M059J (cell line): ENCODE measurements at regions not wholly inside any gene's neighbourhood (a gene's known extent, or its start where the extent isn't known, plus 50 kb on each side); places are given as distances from the start of the nearest gene placed in this dataset.
A peak's percentile ranks its signal among the peaks of the same experiment; 100 is the strongest.

Experiments used
- DNase-seq: peaks from one replicate; pipeline ENCODE4 v3.0.0-alpha.2; 2012; ENCODE audit warnings: low read depth

DNA sequence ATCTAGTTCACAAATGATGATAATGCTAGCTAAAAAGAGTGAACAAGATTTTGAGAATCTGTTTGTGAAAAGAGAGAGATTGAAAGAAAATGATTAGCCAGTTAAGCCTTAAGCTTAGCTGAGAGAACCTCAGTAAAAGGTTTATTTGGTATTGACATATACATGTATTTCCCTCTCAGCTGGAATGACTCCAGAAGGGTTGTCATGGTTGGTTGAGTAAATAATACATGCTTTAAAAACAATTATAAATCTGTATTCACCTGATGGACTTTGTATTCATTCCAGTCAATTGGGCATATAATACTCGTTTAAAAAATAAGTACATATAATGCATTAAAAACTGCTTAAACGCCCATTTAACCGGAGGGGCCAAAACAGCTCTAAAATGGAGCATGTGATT lies 181.4 kb downstream of the GRB14 start:
- no peak for DNase-seq

DNA sequence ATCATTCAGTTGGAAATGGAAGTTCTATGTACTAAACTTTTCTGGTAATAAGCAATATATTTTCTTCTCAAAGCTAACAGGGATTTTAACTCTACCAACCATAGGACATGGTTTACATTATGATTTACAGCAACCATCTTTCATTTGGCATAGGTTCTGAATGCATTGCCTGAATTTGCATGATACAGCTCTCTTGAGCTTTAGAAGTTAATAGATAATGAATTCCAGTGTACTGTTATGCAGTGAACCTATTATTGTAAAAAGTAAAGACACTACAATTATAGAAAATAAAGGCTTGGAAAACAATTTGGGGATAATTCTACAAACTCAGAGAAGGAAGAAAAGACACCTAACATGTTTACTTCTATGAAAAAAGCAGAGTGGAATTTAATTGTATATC lies 182.0 kb downstream of the GRB14 start:
- no peak for DNase-seq

DNA sequence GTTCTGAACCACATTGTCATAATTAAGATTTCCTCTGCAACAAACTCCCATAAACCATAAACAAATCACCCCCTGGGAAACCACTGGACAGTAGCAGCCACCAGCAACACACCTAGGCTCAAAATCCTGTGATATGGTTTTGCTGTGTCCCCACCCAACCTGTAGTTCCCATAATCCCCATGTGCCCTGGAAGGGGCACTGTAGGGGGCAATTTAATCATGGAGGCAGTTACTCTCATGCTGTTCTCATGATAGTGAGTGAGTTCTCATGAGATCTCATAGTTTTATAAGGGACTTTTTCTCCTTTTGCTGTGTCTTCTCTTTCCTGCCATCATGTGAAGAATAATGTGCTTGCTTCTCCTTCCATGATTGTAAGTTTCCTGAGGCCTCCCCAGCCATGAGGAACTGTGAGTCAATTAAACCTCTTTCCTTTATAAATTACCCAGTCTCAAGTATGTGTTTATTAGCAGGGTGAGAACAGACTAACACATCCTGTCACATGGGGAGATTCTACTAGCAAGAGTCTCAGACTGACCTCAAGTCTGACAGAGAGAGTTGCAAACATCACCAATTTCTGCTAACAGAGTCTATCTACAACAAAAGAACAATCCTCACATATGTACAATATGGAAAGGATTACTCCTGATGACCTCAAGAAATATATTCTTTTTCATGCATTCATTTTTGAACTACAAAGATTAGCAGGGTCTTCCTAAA lies 182.6 kb downstream of the GRB14 start:
- no peak for DNase-seq

DNA sequence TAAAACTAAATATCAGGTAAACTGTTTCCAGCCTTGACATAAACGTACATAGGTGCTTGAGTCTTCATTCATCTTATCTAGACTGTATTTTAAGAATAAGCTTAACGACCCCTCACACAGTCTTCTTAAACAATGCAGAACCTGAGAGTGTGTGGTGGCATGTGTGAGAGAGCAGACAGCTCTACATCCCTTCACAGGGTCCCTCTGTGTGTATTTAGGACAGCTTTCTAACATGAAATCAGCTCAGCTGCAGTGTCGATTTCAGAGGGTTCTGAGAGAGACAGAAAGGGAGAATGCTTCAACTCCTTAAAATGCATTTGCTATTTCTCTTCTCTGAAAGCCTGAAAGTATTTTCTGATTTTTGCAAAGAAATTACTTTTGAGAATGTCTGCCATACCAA lies 185.2 kb downstream of the GRB14 start:
- DNase-seq = no peak

DNA sequence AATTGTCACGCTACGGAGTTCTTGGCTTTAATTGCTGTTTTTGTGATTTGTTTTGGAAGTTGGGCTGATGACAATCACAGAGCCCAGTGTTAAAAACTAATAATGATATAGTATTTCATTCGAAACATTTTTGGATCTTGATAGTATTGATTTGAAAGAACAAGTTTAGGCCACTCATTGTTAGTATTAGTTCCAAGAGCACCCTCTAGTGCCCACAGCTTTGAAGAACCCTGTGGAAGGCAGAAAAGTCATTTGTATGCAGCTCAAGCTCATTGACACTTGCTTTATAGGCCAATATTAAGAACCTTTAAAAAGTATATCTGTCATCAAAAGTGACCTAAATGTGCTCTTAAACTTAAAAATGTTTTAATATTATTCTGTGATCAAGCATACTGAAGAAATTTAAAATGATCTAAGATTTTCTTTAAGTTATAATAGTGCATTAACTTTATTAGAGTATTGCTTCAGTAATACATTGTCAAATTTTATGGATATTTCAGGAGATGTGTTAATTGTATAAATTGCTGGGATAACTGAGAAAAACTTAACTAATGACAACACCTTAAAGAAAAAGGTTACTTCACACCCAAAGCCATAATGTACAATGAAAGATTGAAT lies 191.0 kb downstream of the GRB14 start:
- DNase-seq = peak; percentile 53

DNA sequence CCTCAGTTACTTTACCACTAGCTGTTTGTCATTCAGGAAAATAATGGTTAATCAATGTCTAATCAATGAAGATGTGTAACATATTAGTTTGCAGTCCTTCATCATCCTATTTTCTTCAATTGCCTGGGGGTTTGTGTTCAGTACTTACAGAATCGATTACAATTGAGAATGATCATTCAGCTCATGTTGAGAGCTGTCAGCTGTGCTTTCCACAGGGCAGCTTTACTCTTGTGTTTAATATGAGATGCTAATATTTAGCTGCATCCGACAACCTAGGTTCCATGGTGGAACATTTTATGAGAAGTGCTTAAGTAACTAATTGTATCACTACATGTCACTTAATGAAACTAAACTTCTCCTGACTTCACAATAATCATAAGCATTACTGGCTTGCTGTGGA lies 191.9 kb downstream of the GRB14 start:
- no peak for DNase-seq

DNA sequence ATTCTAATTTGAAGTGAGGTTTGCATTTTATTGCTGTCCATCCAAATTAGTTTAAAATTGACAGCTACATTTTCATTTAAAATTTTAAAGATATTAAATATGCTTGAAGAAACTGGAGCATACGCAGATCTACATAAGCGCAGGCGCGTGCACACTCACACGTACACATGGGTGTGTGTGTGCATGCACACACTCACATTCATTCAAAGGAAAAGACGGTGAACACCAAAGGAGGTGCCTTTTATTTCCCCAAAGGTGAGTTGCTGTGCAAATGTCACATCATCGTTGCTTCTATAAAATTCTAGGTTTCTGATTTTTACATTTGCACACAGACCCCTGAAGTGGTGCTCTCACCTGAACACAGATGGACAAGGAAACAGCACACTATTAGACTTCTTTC lies 194.2 kb downstream of the GRB14 start:
- DNase-seq = no peak

DNA sequence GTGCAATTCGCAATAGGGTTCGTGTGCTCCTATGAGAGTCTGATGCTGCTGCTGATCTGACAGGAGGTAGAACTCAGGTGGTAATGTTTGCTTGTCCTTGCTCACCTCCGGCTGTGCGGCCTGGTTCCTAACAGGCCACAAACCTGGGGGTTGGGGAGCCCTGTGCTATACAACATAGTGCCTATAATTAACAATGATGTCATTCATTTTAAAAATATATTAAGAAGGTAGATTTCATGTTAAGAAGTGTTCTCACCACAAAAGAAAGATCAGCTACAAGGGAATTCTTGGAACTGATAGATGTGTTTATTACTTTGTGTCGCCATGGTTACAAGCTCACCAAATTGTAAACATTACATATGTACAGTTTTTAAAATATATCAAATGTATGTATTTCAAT lies 200.5 kb downstream of the GRB14 start:
- no peak for DNase-seq

DNA sequence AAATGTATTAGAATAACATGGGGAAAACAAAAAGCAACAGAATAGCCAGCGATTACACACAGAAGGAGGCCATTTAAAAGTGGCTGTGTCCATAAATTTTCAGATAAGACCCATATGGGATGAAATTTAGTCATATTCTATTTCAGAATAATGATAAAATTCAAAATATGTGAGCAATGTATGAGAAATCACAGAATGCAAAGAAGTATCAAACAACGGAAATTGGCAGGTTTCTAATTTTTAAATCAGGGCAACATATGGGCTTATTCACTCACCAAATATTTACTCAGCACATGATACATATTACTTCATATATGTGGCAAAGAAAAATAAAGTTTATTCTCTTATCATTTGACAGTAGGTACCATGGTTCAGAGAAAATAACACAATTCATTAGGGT lies 208.5 kb downstream of the GRB14 start:
- no peak for DNase-seq

DNA sequence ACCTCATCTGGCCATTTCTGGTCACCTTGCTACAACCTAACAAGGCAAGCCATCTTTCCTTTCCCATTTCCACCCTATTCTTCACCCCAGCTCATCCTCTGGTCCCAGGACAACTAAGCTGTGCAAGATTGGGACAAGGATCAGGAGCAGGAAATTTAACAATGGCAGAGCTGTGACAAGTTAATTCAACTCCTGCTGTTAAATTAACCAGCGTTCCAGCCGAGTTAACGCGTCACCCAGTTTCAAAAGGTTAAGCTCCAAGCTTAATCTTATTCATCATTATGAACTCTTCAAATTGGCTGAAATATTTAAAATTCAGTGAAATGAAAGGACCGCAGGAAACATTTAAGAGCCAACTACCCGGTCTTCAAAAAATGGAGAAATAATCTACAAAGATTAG lies 231.9 kb downstream of the GRB14 start:
- DNase-seq = no peak

DNA sequence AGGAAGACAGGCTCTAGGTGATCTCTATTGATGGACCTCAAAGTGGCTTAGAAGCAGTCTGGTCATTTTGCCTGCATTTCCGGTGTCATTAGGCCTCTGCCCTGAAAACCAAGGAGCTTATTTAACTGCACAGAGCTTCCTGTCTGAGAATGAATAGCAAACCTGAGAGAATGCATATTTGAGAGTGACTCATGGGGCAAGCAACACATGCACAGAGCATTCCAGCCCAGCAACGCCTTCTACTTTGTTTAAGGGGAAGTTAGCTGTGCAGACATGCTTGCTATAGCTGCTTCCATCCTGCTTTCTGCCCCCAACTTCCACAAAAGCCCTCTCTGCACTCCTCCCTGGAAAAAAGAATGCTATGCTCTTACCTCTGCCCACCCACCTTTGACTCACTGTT lies 232.8 kb downstream of the GRB14 start:
- peak; percentile 88 for DNase-seq

DNA sequence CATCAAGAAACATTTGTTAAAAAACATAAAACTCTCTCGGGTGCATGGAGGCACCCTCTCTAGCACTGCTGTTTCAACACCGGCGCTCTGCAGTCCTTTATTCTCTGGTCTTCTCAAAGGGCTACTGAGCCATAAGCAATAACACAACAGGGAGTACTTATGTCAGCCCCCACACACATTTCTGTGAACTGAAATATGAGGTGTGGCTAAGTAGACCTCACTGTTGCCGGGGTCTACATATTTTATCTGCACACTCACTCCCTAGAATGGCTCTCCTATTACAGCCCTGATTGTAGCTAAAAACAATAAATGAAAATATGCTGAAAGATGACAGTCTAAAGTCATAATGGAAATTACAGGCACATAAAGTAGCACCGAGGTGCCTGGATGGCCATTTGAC lies 235.1 kb downstream of the GRB14 start:
- DNase-seq = no peak

DNA sequence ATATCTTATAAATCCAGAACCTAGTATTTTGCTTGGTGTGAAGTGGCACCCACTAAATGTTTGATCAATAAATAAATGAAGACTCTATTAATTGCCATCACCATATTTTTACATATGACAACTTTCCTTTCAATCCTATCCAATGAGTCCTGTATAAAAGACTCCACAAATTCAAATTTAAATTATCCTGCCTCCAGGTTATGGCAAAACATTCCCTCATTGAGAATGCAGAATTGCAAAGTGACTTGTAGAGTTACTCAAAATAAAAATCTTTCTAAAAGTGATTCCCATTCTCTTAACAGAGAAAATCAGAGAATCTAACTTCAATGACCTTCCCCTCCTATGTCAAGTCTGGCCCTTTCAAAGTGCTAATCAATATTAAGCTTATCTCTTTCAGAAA lies 236.8 kb downstream of the GRB14 start:
- DNase-seq = no peak

DNA sequence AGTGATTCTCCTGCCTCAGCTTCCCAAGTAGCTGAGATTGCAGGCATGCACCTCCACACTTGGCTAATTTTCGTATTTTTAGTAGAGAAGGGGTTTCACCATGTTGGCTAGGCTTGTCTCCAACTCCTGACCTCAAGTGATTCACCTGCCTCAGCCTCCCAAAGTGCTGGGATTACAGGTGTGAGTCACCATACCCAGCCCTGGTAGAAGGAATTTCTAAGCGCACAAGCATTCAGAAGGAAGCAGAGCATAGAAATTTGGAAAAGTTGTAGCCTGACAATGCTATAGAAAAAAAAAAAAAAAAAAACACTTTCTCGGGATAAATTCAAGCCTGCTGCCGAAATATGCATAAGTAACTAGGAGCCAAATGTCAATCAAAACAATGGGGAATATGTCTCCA lies 249.4 kb downstream of the GRB14 start:
- DNase-seq = peak; percentile 68

DNA sequence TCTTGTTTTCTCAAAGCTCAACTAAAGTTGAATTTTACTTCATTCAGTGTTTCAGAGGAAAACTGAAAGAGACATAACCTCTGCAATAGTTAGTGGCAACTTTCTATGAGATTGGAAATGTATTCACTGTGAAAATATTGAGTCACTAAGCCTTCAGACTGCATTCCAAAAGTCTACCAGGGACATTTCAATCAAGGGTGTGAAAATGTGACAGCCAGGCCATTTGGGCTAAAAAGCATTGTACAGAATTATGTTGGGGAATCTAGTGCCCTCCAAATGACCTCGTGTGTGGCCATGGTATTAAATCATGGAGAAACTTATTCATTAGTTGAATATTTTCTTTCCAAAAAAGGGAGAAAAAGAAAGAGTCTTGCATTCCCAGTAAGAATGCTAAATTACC lies 251.9 kb downstream of the GRB14 start:
- DNase-seq = peak; percentile 62

DNA sequence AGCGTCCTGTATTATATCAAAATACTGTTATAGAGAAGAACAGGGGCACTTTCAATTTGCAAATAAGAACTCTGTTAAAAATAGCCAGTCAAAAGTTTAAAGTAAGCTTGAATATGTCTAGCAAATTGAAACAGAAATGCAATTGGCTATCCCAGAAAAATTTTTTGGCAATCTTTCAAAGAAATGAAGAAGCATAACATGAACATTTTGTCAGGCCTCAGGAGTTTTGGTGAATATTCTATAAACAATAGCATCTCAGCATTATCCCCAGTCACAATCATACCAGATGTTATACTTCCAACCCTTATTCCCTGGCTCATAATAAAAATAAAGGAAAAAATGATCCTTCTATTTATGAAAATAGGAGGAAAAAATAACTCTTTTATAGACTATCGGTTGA lies 252.4 kb downstream of the GRB14 start:
- DNase-seq = no peak

DNA sequence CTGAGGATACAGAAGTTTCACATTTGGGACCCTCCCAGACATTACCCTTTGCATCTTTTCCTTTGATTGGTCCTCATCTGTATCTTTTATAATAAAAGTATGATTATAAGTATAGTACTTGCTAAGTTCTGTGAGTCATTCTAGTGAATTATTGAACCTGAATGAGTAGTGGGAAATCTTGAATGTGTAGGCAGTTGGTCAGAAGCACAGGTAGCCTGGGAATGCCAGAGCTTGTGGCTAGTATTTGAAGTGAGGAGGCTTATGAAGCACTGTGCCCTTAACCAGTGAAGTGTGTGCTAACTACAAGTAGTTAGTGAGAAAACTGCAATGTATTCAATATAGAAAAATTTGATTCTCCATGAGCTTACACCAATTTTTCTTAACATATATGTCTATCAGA lies 257.6 kb downstream of the GRB14 start:
- DNase-seq = no peak

DNA sequence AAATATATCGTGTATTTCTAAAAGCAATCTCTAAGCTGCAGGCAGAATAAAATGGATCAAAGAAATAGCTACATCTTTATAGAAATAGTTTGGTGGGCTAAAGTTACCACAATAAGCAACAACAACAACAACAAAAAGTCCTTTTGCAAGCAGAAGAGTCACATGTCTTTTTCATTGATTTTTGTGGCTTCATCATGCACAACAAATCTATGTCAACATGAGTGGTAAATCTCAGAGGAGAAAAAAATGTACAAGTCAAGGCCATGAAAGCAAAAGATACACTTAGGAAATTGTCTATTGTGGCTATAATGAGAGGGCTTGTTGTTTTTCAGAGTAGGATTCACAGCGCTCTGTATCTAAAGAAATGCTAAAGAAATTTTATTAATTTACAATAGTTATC lies 269.7 kb downstream of the GRB14 start:
- no peak for DNase-seq

DNA sequence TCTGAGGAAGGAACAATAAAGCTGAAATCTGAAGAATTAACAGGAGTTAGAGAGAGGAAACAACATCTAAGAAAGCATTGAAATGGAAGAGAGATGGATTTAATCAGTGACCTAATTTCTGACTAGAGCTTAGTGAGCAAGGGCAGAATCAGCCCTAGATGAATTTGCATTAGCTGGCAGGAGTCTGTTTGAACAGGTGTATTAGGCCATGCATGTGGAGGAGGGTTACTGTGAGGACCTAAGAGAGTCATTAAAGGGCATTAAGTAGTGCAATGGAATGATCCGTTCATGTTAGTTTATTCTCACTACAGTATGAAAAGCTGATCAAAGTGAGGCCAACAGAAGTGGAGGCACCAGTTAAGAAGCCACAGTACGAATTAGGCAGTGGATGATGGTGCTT lies 285.3 kb downstream of the GRB14 start:
- DNase-seq = no peak

DNA sequence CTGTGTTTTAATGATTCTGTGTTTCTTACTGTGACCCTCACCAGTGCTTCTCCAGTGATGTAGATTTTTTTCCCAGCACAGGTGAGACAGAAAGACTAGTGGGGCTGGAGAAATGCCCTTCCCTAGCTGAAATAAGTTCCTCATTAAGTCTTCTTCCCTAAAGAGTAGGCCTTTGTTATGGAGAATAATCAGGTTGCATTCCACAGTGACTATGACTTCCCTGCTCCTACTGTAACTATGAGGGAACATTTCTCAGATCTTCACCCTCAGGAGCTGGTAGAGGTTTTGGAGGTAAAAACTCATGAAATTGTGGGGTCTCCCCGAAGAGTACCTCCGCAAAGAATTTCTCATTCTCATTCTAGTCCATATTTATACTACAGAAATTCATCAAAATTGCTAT lies 286.2 kb downstream of the GRB14 start:
- no peak for DNase-seq

DNA sequence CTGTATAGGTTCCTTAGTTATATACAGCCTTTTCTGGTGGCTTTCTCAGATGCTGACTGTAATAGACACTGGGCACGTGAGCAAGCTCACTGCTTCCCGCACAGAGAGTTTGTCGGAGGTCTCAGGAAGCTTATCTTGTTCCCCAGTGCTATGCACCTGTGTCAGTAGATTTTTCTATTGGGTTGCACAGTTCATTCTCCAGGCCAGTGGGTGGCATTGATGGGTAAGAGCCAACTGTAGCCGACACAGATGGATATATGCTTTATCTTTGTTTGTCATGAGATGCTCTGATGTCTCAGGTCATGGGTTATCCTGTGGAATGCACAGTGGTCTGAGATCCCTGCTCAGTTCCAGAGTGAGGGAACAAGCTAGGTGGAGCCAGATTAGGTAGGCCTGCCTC lies 293.0 kb downstream of the GRB14 start:
- no peak for DNase-seq

DNA sequence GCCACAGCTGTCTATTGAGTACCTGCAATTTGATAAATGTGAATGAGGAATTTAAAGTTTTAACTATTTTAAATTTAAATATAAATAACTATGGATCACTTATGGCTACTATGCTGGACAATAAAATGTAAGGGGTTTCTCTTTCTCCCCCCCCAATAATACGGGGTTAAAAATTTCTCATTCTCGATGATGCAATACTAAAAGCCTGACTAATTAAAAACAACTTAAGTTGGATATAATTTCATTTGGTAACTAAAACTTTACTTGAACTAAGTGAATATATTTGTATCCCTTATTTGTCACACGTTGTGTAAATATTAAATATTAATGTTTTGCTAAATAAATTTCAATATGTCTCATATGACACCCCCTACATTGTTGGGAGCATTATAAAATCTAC lies 297.3 kb downstream of the GRB14 start:
- no peak for DNase-seq

DNA sequence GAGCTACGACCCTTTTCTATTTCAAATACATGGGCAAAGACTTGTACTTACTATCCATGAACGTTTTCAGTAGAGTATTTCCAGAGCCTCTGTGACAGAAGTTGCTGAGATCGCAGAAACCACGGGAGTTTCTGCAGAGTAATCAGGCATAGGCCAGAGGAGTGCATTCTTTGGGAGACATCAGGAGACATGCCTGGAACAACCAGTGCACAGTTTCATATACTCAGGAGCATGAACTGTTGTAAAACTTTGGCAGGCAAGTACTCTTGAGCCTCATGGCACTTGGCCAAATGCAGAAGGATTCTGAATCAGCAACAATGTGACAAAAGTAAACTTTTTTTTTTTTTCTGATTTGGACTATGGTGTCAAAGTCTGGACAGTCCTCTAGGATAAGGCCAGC lies 307.1 kb downstream of the GRB14 start:
- DNase-seq = peak; percentile 62

DNA sequence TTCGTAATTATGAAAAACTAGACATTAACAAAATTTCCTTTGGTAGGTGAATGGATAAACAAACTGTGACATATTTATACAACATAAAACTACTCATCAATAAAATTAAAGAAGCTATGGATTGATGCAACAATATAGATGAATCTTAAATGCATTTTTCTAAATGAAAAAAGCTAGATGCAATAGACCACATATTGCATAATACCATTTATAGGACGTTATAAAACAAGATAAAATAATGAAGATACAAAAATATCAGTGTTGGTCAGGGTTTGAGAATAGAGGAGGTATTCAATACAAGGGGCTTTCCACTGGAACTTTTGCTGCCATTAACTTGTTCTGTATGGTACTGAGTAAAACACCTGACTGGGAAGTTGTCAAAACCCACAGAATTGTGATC lies 314.4 kb downstream of the GRB14 start:
- DNase-seq = no peak
